SK-N-SH (cell line): ENCODE measurements at regions not wholly inside any gene's neighbourhood (a gene's known extent, or its start where the extent isn't known, plus 50 kb on each side); places are given as distances from the start of the nearest gene placed in this dataset.

Experiments
- CTCF ChIA-PET: fragments of 300-600, 350-600 bp; formaldehyde crosslinking; extraction: SDS; loops from one replicate; lab custom pipeline; 2021; lab: Yijun Ruan, JAX
- POLR2A ChIA-PET: fragments of 350-600 bp; sonication (Branson Sonifier 250); formaldehyde crosslinking; extraction: SDS; loops from one replicate; lab custom pipeline; 2020; ENCODE audit warnings: antibody characterized with exemption, inconsistent platforms; lab: Yijun Ruan, JAX
- DNase-seq: peaks from one replicate; pipeline ENCODE4 v3.0.0; 2012
- H2AFZ ChIP-seq: fragments of 200-600 bp; sonication (generic); 2 replicates; pipeline ENCODE4 v1.8.1; 2016; ENCODE audit warnings: antibody characterized with exemption, mild to moderate bottlenecking, low read depth
- H3F3A ChIP-seq: fragments of 200-600 bp; sonication (generic); replicated peaks from 2 replicates; pipeline ENCODE3; 2016; ENCODE audit warnings: antibody characterized with exemption, mild to moderate bottlenecking; ENCODE audit not compliant: insufficient read depth
- H3K27ac ChIP-seq, 2 experiments: fragments of 200-500 bp in 1 of 2; fragments of 200-600 bp in 1 of 2; sonication (Bioruptor generic) in 1 of 2; sonication (generic), shearing (Covaris generic) in 1 of 2; 2 replicates each; pipeline versions ENCODE4 v1.5.1 to v1.6.1; 2014 to 2016; ENCODE audit warnings: low read depth in 2 of 2, inconsistent platforms in 1 of 2, low read length in 1 of 2, mild to moderate bottlenecking in 1 of 2, mixed read lengths in 1 of 2
- H3K27me3 ChIP-seq: fragments of 200-600 bp; sonication (generic), shearing (Covaris generic); 2 replicates; pipeline ENCODE4 v1.6.1; 2016; ENCODE audit warnings: mixed run types; ENCODE audit not compliant: insufficient read depth
- H3K36me3 ChIP-seq, 2 experiments: fragments of 200-500 bp in 1 of 2; fragments of 200-600 bp in 1 of 2; sonication (Bioruptor generic) in 1 of 2; sonication (generic) in 1 of 2; replicated peaks in 1 of 2; 2 replicates each; pipeline versions ENCODE3 to v1.5.1; 2014 to 2016; ENCODE audit warnings: low read length in 1 of 2, mild to moderate bottlenecking in 1 of 2; ENCODE audit not compliant: insufficient read depth in 2 of 2, control insufficient read depth in 1 of 2
- H3K4me1 ChIP-seq, 2 experiments: fragments of 200-500 bp in 1 of 2; fragments of 200-600 bp in 1 of 2; sonication (Bioruptor generic) in 1 of 2; sonication (generic), shearing (Covaris generic) in 1 of 2; 2 replicates each; pipeline versions ENCODE4 v1.5.1 to v1.6.1; 2014 to 2016; ENCODE audit warnings: low read depth in 1 of 2, low read length in 1 of 2, mixed run types in 1 of 2; ENCODE audit not compliant: insufficient read depth in 2 of 2, control insufficient read depth in 1 of 2
- H3K4me2 ChIP-seq: fragments of 200-600 bp; sonication (generic), shearing (Covaris generic); 2 replicates; pipeline ENCODE4 v1.6.1; 2017; ENCODE audit warnings: mixed run types
- H3K4me3 ChIP-seq, 2 experiments: fragments of 200-500 bp in 1 of 2; fragments of 200-600 bp in 1 of 2; sonication (Bioruptor generic) in 1 of 2; sonication (generic), shearing (Covaris generic) in 1 of 2; 2 replicates each; pipeline versions ENCODE4 v1.5.1 to v1.8.1; 2014 to 2016; ENCODE audit warnings: low read depth in 2 of 2, inconsistent platforms in 1 of 2, low read length in 1 of 2, mild to moderate bottlenecking in 1 of 2, mixed read lengths in 1 of 2, moderate library complexity in 1 of 2
- H3K79me2 ChIP-seq: fragments of 200-600 bp; sonication (generic); 2 replicates; pipeline ENCODE4 v1.8.1; 2017; ENCODE audit warnings: mild to moderate bottlenecking; ENCODE audit not compliant: insufficient read depth
- H3K9ac ChIP-seq: fragments of 200-600 bp; sonication (generic); 2 replicates; pipeline ENCODE4 v1.6.1; 2017; ENCODE audit warnings: mixed run types
- H3K9me2 ChIP-seq: fragments of 200-600 bp; sonication (generic); 2 replicates; pipeline ENCODE4 v1.6.1; 2017; ENCODE audit warnings: mixed run types
- H3K9me3 ChIP-seq: fragments of 200-600 bp; sonication (generic); 2 replicates; pipeline ENCODE4 v1.6.1; 2017; ENCODE audit warnings: mixed run types, mild to moderate bottlenecking, moderate library complexity
- H4K20me1 ChIP-seq: fragments of 200-600 bp; sonication (generic); 2 replicates; pipeline ENCODE4 v1.6.1; 2017; ENCODE audit warnings: mild to moderate bottlenecking, mixed run types; ENCODE audit not compliant: insufficient read depth
- CHD2 ChIP-seq: fragments of 150-350 bp; IDR thresholded peaks from 2 replicates; pipeline ENCODE4 v1.6.1; 2018; ENCODE audit warnings: low read length; ENCODE audit not compliant: partially characterized antibody
- ELF1 ChIP-seq: IDR thresholded peaks from 2 replicates; pipeline ENCODE4 v1.4.0; 2012
- EP300 ChIP-seq, 2 experiments: IDR thresholded peaks; 2 replicates each; pipeline versions ENCODE4 v1.4.0 to v1.6.1; 2012; ENCODE audit warnings: borderline replicate concordance in 1 of 2, low read depth in 1 of 2, low read length in 1 of 2
- EZH2phosphoT487 ChIP-seq: fragments of 200-600 bp; sonication (generic); IDR thresholded peaks from 2 replicates; pipeline ENCODE4 v1.6.1; 2017; ENCODE audit warnings: low read depth, mixed run types, mild to moderate bottlenecking, antibody characterized with exemption, moderate library complexity, borderline replicate concordance
- FOSL2 ChIP-seq: IDR thresholded peaks from 2 replicates; pipeline ENCODE4 v1.4.0; 2012; ENCODE audit warnings: low read depth, mild to moderate bottlenecking, moderate library complexity, borderline replicate concordance
- FOXJ3 ChIP-seq: sonication (generic); formaldehyde crosslinking; IDR thresholded peaks from 2 replicates; pipeline ENCODE4 v1.5.1; 2020; ENCODE audit warnings: mild to moderate bottlenecking, missing genetic modification reagents
- GABPA ChIP-seq: IDR thresholded peaks from 2 replicates; pipeline ENCODE4 v1.4.0; 2012; ENCODE audit warnings: low read depth, mild to moderate bottlenecking
- JUND ChIP-seq: IDR thresholded peaks from 2 replicates; pipeline ENCODE4 v1.4.0; 2012
- NFIC ChIP-seq: IDR thresholded peaks from 2 replicates; pipeline ENCODE4 v1.4.0; 2012; ENCODE audit warnings: borderline replicate concordance
- NRF1 ChIP-seq: IDR thresholded peaks from 2 replicates; pipeline ENCODE4 v1.6.1; 2012; ENCODE audit warnings: low read depth, mild to moderate bottlenecking, low read length
- RCOR1 ChIP-seq: fragments of 150-350 bp; IDR thresholded peaks from 2 replicates; pipeline ENCODE4 v1.6.1; 2017; ENCODE audit warnings: antibody characterized with exemption, low read length
- RFX5 ChIP-seq: IDR thresholded peaks from 2 replicates; pipeline ENCODE4 v1.6.1; 2012; ENCODE audit warnings: mild to moderate bottlenecking, improper control_type of control experiment, low read length
- RXRA ChIP-seq: IDR thresholded peaks from 2 replicates; pipeline ENCODE4 v1.4.0; 2012; ENCODE audit warnings: low read depth, mild to moderate bottlenecking, borderline replicate concordance
- SMC3 ChIP-seq: IDR thresholded peaks from 2 replicates; pipeline ENCODE4 v1.6.1; 2012; ENCODE audit warnings: low read depth, low read length, improper control_type of control experiment
- TAF1 ChIP-seq: IDR thresholded peaks from 2 replicates; pipeline ENCODE4 v1.6.1; 2012; ENCODE audit warnings: low read depth, mild to moderate bottlenecking, low read length, moderate library complexity, borderline replicate concordance
- TCF12 ChIP-seq: IDR thresholded peaks from 2 replicates; pipeline ENCODE4 v1.4.0; 2012
- TEAD4 ChIP-seq: IDR thresholded peaks from 2 replicates; pipeline ENCODE4 v1.4.0; 2012; ENCODE audit warnings: mild to moderate bottlenecking, borderline replicate concordance; ENCODE audit not compliant: insufficient read depth
- USF2 ChIP-seq: fragments of 150-350 bp; IDR thresholded peaks from 2 replicates; pipeline ENCODE4 v1.6.1; 2017; ENCODE audit warnings: antibody characterized with exemption, low read length, low read depth, borderline replicate concordance
- WGBS: methylation state at CpG from one replicate; pipeline ENCODE4 v1.1.6; 2017; ENCODE audit warnings: low lambda C conversion rate; 5-methylcytosine and 5-hydroxymethylcytosine counted together
- TF ChIP-seq, protein P1 (sequence below): IDR thresholded peaks from 2 replicates; pipeline ENCODE4 v1.4.0; 2012; ENCODE audit warnings: low read depth
- TF ChIP-seq, protein P2 (sequence below): IDR thresholded peaks from 2 replicates; pipeline ENCODE4 v1.4.0; 2012; ENCODE audit warnings: low read depth, borderline replicate concordance
- TF ChIP-seq, protein P3 (sequence below): fragments of 200-600 bp; sonication (generic); IDR thresholded peaks from 2 replicates; pipeline ENCODE4 v1.6.1; 2017; ENCODE audit warnings: antibody characterized with exemption, mild to moderate bottlenecking, moderate library complexity

- TF ChIP-seq, protein P1, sequence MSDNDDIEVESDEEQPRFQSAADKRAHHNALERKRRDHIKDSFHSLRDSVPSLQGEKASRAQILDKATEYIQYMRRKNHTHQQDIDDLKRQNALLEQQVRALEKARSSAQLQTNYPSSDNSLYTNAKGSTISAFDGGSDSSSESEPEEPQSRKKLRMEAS: no peak
- TF ChIP-seq RCOR1 (no peak), SMC3 (no peak)
- TF ChIP-seq, protein P2, sequence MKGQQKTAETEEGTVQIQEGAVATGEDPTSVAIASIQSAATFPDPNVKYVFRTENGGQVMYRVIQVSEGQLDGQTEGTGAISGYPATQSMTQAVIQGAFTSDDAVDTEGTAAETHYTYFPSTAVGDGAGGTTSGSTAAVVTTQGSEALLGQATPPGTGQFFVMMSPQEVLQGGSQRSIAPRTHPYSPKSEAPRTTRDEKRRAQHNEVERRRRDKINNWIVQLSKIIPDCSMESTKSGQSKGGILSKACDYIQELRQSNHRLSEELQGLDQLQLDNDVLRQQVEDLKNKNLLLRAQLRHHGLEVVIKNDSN: no peak
These were observed 101.6 kb upstream of the RIOK3 start (continued) for GRCh38 chr18:23351521-23351920.

DNA sequence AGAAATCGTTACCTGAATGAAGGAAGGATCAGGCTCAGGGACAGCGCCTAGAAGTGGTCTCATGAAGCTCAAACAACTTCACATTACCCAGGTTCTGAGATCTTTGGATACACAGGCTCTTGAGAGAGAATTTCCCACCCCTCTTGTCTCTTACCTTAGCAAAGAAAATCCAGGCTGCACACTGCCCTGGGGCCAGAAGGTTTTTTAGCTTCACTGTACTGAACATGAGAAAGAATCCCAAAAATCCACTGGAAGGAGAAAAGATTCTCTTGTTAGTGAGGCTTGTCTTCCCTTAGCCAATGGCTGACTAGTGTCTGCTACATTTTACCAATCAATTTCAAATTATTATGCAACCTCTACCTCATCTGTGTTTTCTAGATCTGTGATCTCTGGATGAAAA is 101.0 kb upstream of the RIOK3 start:
- H3K27me3 ChIP-seq: no peaks in the 10 kb centered on the region
- H3K4me3 ChIP-seq: no peak overlapping the region
- no peak overlapping the region for H3K27ac ChIP-seq
- H3K9ac ChIP-seq: no peak overlapping the region
- H3K79me2 ChIP-seq: no peaks in the 10 kb centered on the region
- CTCF ChIA-PET: no interaction called here
- no peaks in the 10 kb centered on the region for H4K20me1 ChIP-seq
- POLR2A ChIA-PET: no interaction called here
- H3F3A ChIP-seq: no peaks in the 10 kb centered on the region
- 90% methylated on average over 2 of the region's 2 CpGs for WGBS
- H3K4me1 ChIP-seq: peaks cover 0 to 10% of the 10 kb centered on the region in 2 experiments; a peak in 2 of 4 replicates
- H3K4me2 ChIP-seq: no peak overlapping the region
- H3K36me3 ChIP-seq: peaks cover 5 to 25% of the 10 kb centered on the region in 2 experiments
- H3K9me2 ChIP-seq: no peaks in the 10 kb centered on the region
- DNase-seq: no peak
- no peaks in the 10 kb centered on the region for H3K9me3 ChIP-seq
- H2AFZ ChIP-seq: no peak overlapping the region
- no peak for TF ChIP-seq GABPA
- TF ChIP-seq EP300 (IDR thresholded peaks at IDR 0.05; ENCODE audit: borderline replicate concordance in 1 of 2, low read depth in 1 of 2, low read length in 1 of 2): no peak
- no peak for TF ChIP-seq CHD2
- no peak for TF ChIP-seq FOXJ3 (CRISPR knock-in tag)
- TF ChIP-seq EZH2phosphoT487: no peak
- no peak for TF ChIP-seq JUND
- TF ChIP-seq SMC3: no peak
- TF ChIP-seq, protein P1: no peak
- TF ChIP-seq RXRA: no peak
- no peak for TF ChIP-seq USF2
- no peak for TF ChIP-seq FOSL2
- no peak for TF ChIP-seq TCF12
- no peak for TF ChIP-seq TAF1
- TF ChIP-seq NFIC: no peak
- no peak for TF ChIP-seq RFX5
- TF ChIP-seq, protein P3, sequence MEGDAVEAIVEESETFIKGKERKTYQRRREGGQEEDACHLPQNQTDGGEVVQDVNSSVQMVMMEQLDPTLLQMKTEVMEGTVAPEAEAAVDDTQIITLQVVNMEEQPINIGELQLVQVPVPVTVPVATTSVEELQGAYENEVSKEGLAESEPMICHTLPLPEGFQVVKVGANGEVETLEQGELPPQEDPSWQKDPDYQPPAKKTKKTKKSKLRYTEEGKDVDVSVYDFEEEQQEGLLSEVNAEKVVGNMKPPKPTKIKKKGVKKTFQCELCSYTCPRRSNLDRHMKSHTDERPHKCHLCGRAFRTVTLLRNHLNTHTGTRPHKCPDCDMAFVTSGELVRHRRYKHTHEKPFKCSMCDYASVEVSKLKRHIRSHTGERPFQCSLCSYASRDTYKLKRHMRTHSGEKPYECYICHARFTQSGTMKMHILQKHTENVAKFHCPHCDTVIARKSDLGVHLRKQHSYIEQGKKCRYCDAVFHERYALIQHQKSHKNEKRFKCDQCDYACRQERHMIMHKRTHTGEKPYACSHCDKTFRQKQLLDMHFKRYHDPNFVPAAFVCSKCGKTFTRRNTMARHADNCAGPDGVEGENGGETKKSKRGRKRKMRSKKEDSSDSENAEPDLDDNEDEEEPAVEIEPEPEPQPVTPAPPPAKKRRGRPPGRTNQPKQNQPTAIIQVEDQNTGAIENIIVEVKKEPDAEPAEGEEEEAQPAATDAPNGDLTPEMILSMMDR: no peak
- TF ChIP-seq ELF1: no peak
- TF ChIP-seq NRF1: no peak
- TF ChIP-seq TEAD4: no peak
